ENCODE measurements at regions not wholly inside any gene's neighbourhood (a gene's known extent, or its start where the extent isn't known, plus 50 kb on each side); places are given as distances from the start of the nearest gene placed in this dataset.

- TF ChIP-seq CTCF (IDR thresholded peaks at IDR 0.05), result no peak
- TF ChIP-seq MAX (IDR thresholded peaks at IDR 0.05), result no peak
- no peak for TF ChIP-seq CHD2 (IDR thresholded peaks at IDR 0.05; ENCODE audit: low read length, partially characterized antibody)
- TF ChIP-seq JUN (IDR thresholded peaks at IDR 0.05), result no peak
- TF ChIP-seq POLR2A (IDR thresholded peaks at IDR 0.05; ENCODE audit: low read length), result no peak
- TF ChIP-seq REST (IDR thresholded peaks at IDR 0.05), result no peak
- TF ChIP-seq BCL3 (IDR thresholded peaks at IDR 0.05), result no peak
- TF ChIP-seq TP53 (CRISPR knock-in tag; IDR thresholded peaks at IDR 0.05), result no peak
- TF ChIP-seq KDM1A (IDR thresholded peaks at IDR 0.05; ENCODE audit: low read depth), result no peak
Measured at GRCh38 chr1:194268839-194269238, 1082.4 kb upstream of the B3GALT2 start.

Data from A549 (cell line).